ENCODE measurements at regions not wholly inside any gene's neighbourhood (a gene's known extent, or its start where the extent isn't known, plus 50 kb on each side); places are given as distances from the start of the nearest gene placed in this dataset.

DNA sequence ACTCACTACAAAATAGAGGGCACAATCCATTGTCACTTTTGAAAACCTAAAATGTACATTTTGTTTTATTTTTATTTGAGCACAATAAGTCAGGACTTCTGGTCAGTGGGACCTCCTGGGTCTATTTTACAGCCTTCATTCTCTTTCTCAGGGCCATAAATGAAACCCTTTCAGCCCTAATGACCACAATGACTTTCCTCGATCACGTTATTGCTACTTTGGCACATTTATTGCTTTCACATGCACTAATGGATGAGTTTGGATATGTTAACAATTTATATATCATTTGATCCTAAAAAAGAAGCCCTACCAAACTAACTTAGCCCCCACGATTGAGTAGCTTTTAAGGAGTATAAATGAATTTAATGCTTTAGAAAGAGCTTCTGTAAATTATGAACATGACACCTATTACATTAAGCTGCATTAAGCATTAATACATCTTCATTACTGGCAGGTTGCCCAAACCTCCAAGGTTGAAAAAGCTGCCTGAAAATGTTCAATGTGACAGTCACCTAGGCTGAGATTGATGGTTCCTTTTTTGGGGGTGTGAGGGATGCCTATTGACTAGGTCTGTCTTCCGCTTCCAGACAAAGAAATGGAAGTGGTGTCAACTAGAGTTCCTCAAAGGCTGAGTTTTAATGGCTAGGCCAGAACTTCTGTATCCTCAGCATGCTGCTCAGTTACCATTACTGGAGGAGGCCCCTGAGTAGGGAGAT, 296.4 kb downstream of the GPAT3 start:
- ChIA-PET CTCF (no interaction called here), POLR2A (ENCODE audit: low non-redundant PET) (no interaction called here)
- DNase-seq (ENCODE audit: low spot score): no peak
- TF ChIP-seq, protein P1, sequence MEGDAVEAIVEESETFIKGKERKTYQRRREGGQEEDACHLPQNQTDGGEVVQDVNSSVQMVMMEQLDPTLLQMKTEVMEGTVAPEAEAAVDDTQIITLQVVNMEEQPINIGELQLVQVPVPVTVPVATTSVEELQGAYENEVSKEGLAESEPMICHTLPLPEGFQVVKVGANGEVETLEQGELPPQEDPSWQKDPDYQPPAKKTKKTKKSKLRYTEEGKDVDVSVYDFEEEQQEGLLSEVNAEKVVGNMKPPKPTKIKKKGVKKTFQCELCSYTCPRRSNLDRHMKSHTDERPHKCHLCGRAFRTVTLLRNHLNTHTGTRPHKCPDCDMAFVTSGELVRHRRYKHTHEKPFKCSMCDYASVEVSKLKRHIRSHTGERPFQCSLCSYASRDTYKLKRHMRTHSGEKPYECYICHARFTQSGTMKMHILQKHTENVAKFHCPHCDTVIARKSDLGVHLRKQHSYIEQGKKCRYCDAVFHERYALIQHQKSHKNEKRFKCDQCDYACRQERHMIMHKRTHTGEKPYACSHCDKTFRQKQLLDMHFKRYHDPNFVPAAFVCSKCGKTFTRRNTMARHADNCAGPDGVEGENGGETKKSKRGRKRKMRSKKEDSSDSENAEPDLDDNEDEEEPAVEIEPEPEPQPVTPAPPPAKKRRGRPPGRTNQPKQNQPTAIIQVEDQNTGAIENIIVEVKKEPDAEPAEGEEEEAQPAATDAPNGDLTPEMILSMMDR (conservative IDR thresholded peaks at IDR 0.05; ENCODE audit: low read depth): no peak
- no peak overlapping the region for H3K27ac ChIP-seq

DNA sequence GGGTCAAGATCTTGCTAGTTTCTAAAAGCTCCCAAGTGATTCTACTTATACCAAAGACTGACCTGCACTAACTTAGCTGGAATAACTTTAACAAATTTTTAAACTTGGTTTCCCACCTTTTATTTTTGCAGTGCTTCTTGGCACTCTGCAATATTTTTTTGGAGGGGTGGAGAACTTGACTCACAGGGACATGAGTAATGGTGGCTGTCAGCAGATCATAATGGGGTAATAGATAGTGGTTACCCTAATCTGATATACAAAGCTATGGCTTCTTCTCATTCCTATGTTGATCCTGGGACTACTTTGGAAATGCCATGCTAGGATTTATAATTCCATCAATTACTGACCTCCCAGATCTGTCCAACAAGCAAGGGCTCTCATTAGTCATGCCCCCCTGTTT, 295.7 kb downstream of the GPAT3 start:
- CTCF ChIA-PET: no interaction called here
- TF ChIP-seq, protein P1 (conservative IDR thresholded peaks at IDR 0.05; ENCODE audit: low read depth): no peak
- no peak overlapping the region for H3K27ac ChIP-seq
- POLR2A ChIA-PET (ENCODE audit: low non-redundant PET): no interaction called here
- no peak for DNase-seq (ENCODE audit: low spot score)

DNA sequence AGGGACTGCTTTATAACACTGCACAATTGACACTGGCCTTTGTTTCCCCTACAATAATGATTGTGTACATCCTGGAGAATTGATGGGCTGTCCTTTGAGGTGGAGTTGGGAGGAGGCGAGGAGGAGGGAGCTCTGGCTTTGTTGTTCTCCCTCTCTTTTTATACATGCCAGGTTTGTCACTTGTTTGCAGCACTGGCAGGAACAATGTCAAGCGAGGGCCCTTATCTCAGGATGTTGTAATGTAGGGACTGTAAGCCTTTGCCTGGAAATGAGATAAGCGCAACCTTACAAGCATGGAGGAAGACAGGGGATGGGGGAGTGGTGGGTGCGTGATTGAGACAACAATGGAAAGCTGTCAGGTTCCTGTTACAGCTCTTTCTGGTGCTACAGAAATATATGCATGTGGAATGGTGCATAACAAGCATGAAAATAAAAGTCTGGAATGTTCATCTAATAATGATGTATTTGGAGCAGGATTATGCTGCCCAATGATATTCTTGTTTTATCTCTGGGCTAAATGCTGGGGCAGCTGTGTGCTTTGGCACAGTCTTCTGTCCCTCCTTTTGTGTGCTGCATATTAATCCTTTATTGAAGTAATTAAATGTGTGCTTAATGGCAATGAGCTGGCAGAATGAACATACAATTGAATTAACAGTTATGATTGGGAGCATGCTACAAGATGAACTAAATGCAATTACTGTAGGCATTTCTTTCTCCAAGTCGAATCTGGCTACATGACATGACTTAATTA, 294.4 kb downstream of the GPAT3 start:
- ChIA-PET POLR2A (ENCODE audit: low non-redundant PET) (no interaction called here), CTCF (no interaction called here)
- no peak for DNase-seq (ENCODE audit: low spot score)
- TF ChIP-seq, protein P1 (conservative IDR thresholded peaks at IDR 0.05; ENCODE audit: low read depth): no peak
- H3K27ac ChIP-seq: no peak overlapping the region

DNA sequence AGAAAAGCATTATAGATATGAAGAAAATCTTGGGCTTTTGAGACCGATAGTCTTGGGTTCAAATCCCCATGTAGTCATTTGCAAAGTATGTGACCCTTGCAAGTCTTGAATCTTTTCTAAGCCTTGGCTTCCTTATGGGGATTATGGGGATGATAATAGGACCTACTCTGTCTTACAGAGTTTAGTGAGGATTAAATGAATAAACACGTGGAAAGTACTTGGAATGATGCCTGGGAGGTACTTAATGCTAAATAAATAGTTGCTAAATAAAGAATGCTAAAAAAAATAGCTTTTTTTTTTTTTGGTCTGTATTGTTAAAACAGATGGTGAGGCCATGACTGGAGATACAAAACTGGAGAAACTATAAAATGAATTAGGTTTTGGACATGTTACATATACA, 292.7 kb downstream of the GPAT3 start:
- H3K27ac ChIP-seq: no peak overlapping the region
- POLR2A ChIA-PET (ENCODE audit: low non-redundant PET): interaction anchor here (0.5 kb wide), 1 partner anchor 173 kb away, joined by 3 read pairs; no protein-coding TSS in a partner anchor
- TF ChIP-seq, protein P1 (conservative IDR thresholded peaks at IDR 0.05; ENCODE audit: low read depth): no peak
- DNase-seq (ENCODE audit: low spot score): no peak
- CTCF ChIA-PET: no interaction called here

DNA sequence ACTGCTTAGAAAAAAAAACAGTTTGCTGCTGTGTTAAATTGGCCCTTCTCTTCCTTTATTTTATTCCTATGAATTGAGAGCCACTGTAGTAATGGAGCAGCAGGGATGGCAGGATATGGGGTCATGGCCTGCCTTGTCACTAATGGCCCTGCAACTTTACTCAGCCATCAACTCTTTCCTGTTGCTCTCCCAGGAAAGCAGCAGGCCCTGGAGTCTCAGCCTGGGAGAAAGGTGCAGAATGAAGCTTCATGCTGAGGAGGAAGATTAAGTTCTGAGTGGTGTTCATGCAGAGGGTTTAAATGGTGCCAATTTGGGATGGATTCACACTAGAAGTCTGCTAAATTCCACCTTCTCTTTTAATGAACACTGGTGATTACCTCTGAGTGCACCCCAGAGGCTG, 285.6 kb downstream of the GPAT3 start:
- POLR2A ChIA-PET (ENCODE audit: low non-redundant PET): no interaction called here
- no peak for DNase-seq (ENCODE audit: low spot score)
- TF ChIP-seq, protein P1 (conservative IDR thresholded peaks at IDR 0.05; ENCODE audit: low read depth): no peak
- no peak overlapping the region for H3K27ac ChIP-seq
- CTCF ChIA-PET: no interaction called here

DNA sequence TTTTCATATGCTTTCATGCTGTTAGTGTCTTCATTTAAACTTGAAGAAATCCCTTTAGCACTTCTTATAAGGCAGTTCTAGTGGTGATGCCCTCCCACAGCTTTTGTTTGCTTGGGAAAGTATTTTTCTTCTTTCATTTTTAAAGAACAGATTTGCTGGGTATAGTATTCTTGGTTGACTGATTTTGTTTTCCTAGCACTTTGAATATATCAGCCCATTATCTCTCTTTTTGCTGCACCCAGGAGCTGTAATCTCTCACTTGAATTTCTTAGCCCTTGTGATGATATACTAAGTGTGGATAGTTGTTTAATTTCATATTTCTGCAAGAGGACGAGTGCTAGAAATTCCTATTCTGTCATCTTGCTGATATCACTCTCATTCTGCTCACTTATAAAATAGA, 283.7 kb downstream of the GPAT3 start:
- DNase-seq (ENCODE audit: low spot score): no peak
- POLR2A ChIA-PET (ENCODE audit: low non-redundant PET): no interaction called here
- CTCF ChIA-PET: no interaction called here
- TF ChIP-seq, protein P1 (conservative IDR thresholded peaks at IDR 0.05; ENCODE audit: low read depth): no peak
- no peak overlapping the region for H3K27ac ChIP-seq
